GM13976 (cell line): ENCODE measurements at regions not wholly inside any gene's neighbourhood (a gene's known extent, or its start where the extent isn't known, plus 50 kb on each side); places are given as distances from the start of the nearest gene placed in this dataset.

Source experiments
- DNase-seq: peaks from one replicate; pipeline ENCODE4 v3.0.0; 2012; ENCODE audit warnings: low spot score
- CTCF ChIP-seq: IDR thresholded peaks from 2 replicates; pipeline ENCODE4 v1.5.1; 2012; ENCODE audit warnings: borderline replicate concordance, mild to moderate bottlenecking; ENCODE audit not compliant: insufficient read depth; ENCODE audit errors: extremely low read depth, missing control alignments, control extremely low read depth
- in situ Hi-C: fragments of 300-500 bp; cut with MboI; formaldehyde crosslinking; loops from one replicate; pipeline ENCODE4 v1.12.0; 2022; ENCODE audit warnings: low sequenced_read_pairs, mixed read lengths, inconsistent platforms; ENCODE audit not compliant: unreplicated experiment

GRCh38 chr6:163814494-163815364 is 400.2 kb downstream of the QKI start:
- in situ Hi-C loops, result no loop called here
- no peak for TF ChIP-seq CTCF
- no peak for DNase-seq

DNA sequence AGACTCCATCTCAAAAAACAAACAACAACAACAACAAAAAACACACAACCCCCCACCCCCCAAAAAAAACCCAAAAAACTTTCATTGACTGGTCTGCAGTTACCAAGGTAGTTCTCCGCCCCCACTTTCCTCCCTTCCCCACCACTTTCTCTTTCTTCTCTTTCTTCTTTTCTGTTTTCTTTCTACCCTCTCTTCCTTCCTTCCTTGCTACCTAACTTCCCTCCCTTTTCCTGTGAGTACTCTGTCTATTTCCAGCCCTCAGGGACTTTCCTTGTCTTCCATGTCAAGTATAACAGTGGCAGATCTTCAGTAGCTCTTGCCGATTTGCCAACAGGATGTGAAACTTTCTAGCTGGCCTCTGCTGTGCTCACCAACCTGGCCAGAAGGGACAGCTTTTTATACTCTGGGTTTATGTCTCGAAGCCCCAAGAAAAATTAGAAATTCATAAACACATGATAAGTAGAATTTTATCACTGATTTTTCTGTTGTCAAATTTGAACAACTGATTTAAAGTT is 399.5 kb downstream of the QKI start:
- no peak for TF ChIP-seq CTCF
- DNase-seq, result no peak
- in situ Hi-C loops, result no loop called here

DNA sequence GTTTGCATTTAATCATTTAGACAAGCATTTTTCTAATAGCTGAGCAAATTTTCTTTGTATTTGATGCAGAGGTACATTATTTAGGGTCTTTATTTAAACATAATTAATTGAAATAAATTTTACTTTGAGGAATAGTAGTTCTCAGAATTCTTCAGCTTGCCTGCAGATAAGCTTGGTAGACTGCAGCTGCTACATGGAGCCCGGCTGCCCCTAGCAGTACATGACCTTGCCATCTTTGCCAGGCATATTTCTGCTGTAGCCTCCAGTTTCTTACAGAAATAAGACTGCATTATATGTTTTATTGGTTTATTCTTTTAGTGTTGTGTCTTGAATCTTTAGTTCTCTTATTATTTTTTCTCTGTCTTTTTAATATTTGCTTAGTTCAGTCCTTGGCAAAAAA is 396.8 kb downstream of the QKI start:
- no peak for DNase-seq
- no peak for TF ChIP-seq CTCF
- in situ Hi-C loops, result no loop called here

DNA sequence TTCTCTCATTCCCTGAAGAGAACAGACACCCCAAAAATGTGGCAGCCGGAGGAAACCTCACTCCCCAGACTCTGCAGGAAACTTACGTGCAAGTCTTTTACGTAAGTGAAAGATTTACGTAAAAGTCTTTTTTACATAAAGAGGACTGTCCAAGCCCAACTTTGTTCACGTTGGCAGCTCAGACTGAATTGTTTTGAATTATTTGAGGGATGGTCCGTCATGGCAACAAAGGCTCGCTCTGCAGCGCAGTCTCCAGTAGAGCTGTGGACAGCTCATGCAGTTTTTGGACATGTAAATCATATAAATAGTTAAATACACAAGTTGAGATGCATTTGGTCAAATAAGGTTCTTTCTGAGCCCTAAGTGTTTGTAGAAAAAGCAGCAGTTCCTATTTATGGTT is 394.8 kb downstream of the QKI start:
- DNase-seq, result no peak
- TF ChIP-seq CTCF, result no peak
- in situ Hi-C loops, result no loop called here

GRCh38 chr6:163808871-163809270 is 394.4 kb downstream of the QKI start:
- in situ Hi-C loops, result no loop called here
- no peak for DNase-seq
- TF ChIP-seq CTCF, result no peak

GRCh38 chr6:163808231-163808630 is 393.7 kb downstream of the QKI start:
- DNase-seq, result no peak
- in situ Hi-C loops, result no loop called here
- no peak for TF ChIP-seq CTCF
